ENCODE measurements at regions not wholly inside any gene's neighbourhood (a gene's known extent, or its start where the extent isn't known, plus 50 kb on each side); places are given as distances from the start of the nearest gene placed in this dataset.

GRCh38 chr13:26476782-26477142 lies 80.7 kb upstream of the WASF3 start:
- H3K27ac ChIP-seq (replicated peaks), result no peak overlapping the region
- H3K27me3 ChIP-seq (ENCODE audit: insufficient read depth, poor library complexity, severe bottlenecking), result no peaks in the 10 kb centered on the region
- no peak for DNase-seq (ENCODE audit: low read depth in 1 of 2, low spot score in 1 of 2)
- no peak overlapping the region for H3K4me3 ChIP-seq (replicated peaks; ENCODE audit: insufficient read depth, low read length)
- TF ChIP-seq, protein P1, sequence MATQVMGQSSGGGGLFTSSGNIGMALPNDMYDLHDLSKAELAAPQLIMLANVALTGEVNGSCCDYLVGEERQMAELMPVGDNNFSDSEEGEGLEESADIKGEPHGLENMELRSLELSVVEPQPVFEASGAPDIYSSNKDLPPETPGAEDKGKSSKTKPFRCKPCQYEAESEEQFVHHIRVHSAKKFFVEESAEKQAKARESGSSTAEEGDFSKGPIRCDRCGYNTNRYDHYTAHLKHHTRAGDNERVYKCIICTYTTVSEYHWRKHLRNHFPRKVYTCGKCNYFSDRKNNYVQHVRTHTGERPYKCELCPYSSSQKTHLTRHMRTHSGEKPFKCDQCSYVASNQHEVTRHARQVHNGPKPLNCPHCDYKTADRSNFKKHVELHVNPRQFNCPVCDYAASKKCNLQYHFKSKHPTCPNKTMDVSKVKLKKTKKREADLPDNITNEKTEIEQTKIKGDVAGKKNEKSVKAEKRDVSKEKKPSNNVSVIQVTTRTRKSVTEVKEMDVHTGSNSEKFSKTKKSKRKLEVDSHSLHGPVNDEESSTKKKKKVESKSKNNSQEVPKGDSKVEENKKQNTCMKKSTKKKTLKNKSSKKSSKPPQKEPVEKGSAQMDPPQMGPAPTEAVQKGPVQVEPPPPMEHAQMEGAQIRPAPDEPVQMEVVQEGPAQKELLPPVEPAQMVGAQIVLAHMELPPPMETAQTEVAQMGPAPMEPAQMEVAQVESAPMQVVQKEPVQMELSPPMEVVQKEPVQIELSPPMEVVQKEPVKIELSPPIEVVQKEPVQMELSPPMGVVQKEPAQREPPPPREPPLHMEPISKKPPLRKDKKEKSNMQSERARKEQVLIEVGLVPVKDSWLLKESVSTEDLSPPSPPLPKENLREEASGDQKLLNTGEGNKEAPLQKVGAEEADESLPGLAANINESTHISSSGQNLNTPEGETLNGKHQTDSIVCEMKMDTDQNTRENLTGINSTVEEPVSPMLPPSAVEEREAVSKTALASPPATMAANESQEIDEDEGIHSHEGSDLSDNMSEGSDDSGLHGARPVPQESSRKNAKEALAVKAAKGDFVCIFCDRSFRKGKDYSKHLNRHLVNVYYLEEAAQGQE (IDR thresholded peaks at IDR 0.05; ENCODE audit: insufficient replicate concordance, low read depth), result no peak
- TF ChIP-seq POLR2AphosphoS5 (IDR thresholded peaks at IDR 0.05; ENCODE audit: low read depth) (no peak), GABPA (IDR thresholded peaks at IDR 0.05; ENCODE audit: low read depth) (no peak), SPI1 (IDR thresholded peaks at IDR 0.05; ENCODE audit: borderline replicate concordance, low read depth) (no peak), CTCF (IDR thresholded peaks at IDR 0.05; ENCODE audit: insufficient read depth, low read length) (no peak)

GRCh38 chr13:26477681-26478080 lies 79.8 kb upstream of the WASF3 start:
- Histone ChIP-seq H3K27ac (replicated peaks) (no peak overlapping the region), H3K27me3 (ENCODE audit: insufficient read depth, poor library complexity, severe bottlenecking) (no peaks in the 10 kb centered on the region), H3K4me3 (replicated peaks; ENCODE audit: insufficient read depth, low read length) (no peak overlapping the region)
- no peak for TF ChIP-seq CTCF (IDR thresholded peaks at IDR 0.05; ENCODE audit: insufficient read depth, low read length)
- no peak for TF ChIP-seq GABPA (IDR thresholded peaks at IDR 0.05; ENCODE audit: low read depth)
- TF ChIP-seq, protein P1 (IDR thresholded peaks at IDR 0.05; ENCODE audit: insufficient replicate concordance, low read depth), result no peak
- TF ChIP-seq SPI1 (IDR thresholded peaks at IDR 0.05; ENCODE audit: borderline replicate concordance, low read depth), result no peak
- TF ChIP-seq POLR2AphosphoS5 (IDR thresholded peaks at IDR 0.05; ENCODE audit: low read depth), result no peak
- DNase-seq (ENCODE audit: low read depth in 1 of 2, low spot score in 1 of 2), result no peak

DNA sequence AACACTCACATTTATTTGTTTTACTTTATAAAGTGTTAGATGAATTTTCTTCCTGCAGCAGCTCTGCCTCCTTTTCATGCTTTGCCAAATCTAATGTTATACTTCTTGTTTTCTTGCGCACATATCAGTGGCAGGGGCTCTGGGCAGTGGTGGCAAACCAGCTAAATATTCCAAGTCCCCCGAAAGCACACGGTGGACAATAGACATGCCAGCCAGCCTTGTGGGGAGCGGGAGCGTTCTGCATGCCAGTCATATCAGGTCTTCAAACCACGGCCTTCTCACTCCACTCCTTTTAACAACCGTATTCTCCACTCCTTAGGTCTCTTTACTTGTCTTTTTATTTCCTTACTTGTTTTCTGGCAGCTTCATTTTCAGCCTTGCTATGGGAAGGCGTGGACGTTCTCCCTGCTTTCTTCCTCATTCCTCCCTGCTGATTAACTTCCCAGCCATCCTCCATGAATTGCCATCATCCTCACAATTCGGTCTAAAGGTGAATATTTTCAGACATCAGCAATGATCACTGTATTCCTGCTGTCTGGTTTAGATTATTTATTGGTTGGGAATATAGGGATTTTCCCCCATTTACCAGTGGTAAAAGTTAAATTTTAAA lies 77.1 kb upstream of the WASF3 start:
- TF ChIP-seq CTCF (IDR thresholded peaks at IDR 0.05; ENCODE audit: insufficient read depth, low read length), result no peak
- TF ChIP-seq, protein P1 (IDR thresholded peaks at IDR 0.05; ENCODE audit: insufficient replicate concordance, low read depth), result no peak
- TF ChIP-seq POLR2AphosphoS5 (IDR thresholded peaks at IDR 0.05; ENCODE audit: low read depth), result no peak
- no peak for TF ChIP-seq SPI1 (IDR thresholded peaks at IDR 0.05; ENCODE audit: borderline replicate concordance, low read depth)
- TF ChIP-seq GABPA (IDR thresholded peaks at IDR 0.05; ENCODE audit: low read depth), result no peak
- Histone ChIP-seq H3K27me3 (ENCODE audit: insufficient read depth, poor library complexity, severe bottlenecking) (no peaks in the 10 kb centered on the region), H3K4me3 (replicated peaks; ENCODE audit: insufficient read depth, low read length) (no peak overlapping the region), H3K27ac (replicated peaks) (no peak overlapping the region)
- DNase-seq (ENCODE audit: low read depth in 1 of 2, low spot score in 1 of 2), result no peak
